Kidney (tissue), 13 donors: ENCODE measurements at regions not wholly inside any gene's neighbourhood (a gene's known extent, or its start where the extent isn't known, plus 50 kb on each side); places are given as distances from the start of the nearest gene placed in this dataset.
"Not testable (repeated sequence)": the region's sequence is repeated elsewhere in the genome, so short reads cannot be mapped to it uniquely, and the experiment has no call there.

Experiments
- DNase-seq, 5 donors: peaks; one replicate each; pipeline ENCODE4 v3.0.0-alpha.2; 2013 to 2020
- FAIRE-seq: peaks from 2 replicates; lab custom pipeline; 2012; peaks lifted over from hg19 to GRCh38; lab: Jason Lieb, UNC
- H3K27ac ChIP-seq, 2 donors: one replicate each; pipeline ENCODE4 v1.7.0; 2013; ENCODE audit warnings: low read depth in 2 of 2, low read length in 2 of 2, inconsistent platforms in 1 of 2
- H3K27me3 ChIP-seq: one replicate; pipeline ENCODE4 v1.7.1; 2013; ENCODE audit warnings: low read length, inconsistent platforms; ENCODE audit not compliant: control insufficient read depth, insufficient read depth
- H3K36me3 ChIP-seq, 3 donors: one replicate each; pipeline versions ENCODE4 v1.7.0 to v1.7.1; 2013; ENCODE audit warnings: low read length in 3 of 3, control low read depth in 1 of 3, inconsistent platforms in 1 of 3; ENCODE audit not compliant: insufficient read depth in 3 of 3, control insufficient read depth in 2 of 3
- H3K4me1 ChIP-seq, 3 donors: one replicate each; pipeline versions ENCODE4 v1.7.0 to v1.7.1; 2013; ENCODE audit warnings: low read length in 3 of 3, inconsistent platforms in 1 of 3, low read depth in 1 of 3; ENCODE audit not compliant: control insufficient read depth in 2 of 3, insufficient read depth in 2 of 3
- H3K4me3 ChIP-seq, 3 donors: one replicate each; pipeline versions ENCODE4 v1.7.0 to v1.8.1; 2013; ENCODE audit warnings: low read length in 3 of 3, control low read depth in 1 of 3, inconsistent platforms in 1 of 3
- H3K9ac ChIP-seq, 3 donors: one replicate each; pipeline versions ENCODE4 v1.7.0 to v1.7.1; 2013; ENCODE audit warnings: low read length in 3 of 3, control low read depth in 1 of 3, inconsistent platforms in 1 of 3
- H3K9me3 ChIP-seq, 3 donors: one replicate each; pipeline versions ENCODE4 v1.7.0 to v1.7.1; 2013; ENCODE audit warnings: low read length in 3 of 3, control low read depth in 1 of 3, inconsistent platforms in 1 of 3; ENCODE audit not compliant: control insufficient read depth in 2 of 3, insufficient read depth in 1 of 3
- intact Hi-C: fragments of 100-400 bp; cut with DNase I; formaldehyde crosslinking; loops from one replicate; pipeline ENCODE4 v1.11.1; 2022
- TF ChIP-seq, protein P1 (sequence below): IDR thresholded peaks from 3 replicates; pipeline ENCODE4 v1.5.1; 2012; ENCODE audit warnings: mild to moderate bottlenecking, moderate library complexity, borderline replicate concordance; ENCODE audit not compliant: insufficient read depth; ENCODE audit errors: extremely low read depth
- donor health status: control.
- donor health status: control.
- donor health status: control.
- donor health status: control.
- donor health status: control.
- donor health status: DM: yes; HTN: yes; CAD: no.
- donor health status: Normal renal cell carcinoma (clear cell type).

DNA sequence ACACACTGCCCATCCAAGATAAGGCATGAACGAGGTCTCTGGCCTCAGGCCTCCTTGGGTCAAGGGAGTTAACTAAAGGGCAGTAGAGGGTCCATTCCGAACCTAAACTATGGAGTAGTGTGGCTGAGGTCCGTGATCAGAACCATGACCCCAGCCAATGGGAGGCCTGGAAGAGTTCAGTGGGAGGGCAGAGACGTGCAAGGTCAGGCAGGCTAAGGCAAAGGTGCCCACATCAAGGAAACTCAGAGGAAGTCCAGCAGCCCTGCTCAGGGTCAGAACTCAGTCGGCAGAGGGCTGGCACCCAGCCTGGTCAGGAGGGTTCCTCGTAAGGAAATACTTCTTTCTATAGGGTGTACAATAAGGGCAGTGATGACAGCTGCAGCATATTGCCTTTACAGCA is 152.2 kb downstream of the SOD2 start:
- H3K27ac ChIP-seq: no peak overlapping the region
- DNase-seq (no peak), FAIRE-seq (no peak)
- intact Hi-C loops: no loop called here
- no peak overlapping the region for H3K9ac ChIP-seq
- H3K9me3 ChIP-seq: no peaks in the 10 kb centered on the region
- TF ChIP-seq, protein P1, sequence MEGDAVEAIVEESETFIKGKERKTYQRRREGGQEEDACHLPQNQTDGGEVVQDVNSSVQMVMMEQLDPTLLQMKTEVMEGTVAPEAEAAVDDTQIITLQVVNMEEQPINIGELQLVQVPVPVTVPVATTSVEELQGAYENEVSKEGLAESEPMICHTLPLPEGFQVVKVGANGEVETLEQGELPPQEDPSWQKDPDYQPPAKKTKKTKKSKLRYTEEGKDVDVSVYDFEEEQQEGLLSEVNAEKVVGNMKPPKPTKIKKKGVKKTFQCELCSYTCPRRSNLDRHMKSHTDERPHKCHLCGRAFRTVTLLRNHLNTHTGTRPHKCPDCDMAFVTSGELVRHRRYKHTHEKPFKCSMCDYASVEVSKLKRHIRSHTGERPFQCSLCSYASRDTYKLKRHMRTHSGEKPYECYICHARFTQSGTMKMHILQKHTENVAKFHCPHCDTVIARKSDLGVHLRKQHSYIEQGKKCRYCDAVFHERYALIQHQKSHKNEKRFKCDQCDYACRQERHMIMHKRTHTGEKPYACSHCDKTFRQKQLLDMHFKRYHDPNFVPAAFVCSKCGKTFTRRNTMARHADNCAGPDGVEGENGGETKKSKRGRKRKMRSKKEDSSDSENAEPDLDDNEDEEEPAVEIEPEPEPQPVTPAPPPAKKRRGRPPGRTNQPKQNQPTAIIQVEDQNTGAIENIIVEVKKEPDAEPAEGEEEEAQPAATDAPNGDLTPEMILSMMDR: no peak
- H3K27me3 ChIP-seq: no peaks in the 10 kb centered on the region
- H3K4me1 ChIP-seq: no peaks in the 10 kb centered on the region
- no peaks in the 10 kb centered on the region for H3K36me3 ChIP-seq
- no peak overlapping the region for H3K4me3 ChIP-seq

DNA sequence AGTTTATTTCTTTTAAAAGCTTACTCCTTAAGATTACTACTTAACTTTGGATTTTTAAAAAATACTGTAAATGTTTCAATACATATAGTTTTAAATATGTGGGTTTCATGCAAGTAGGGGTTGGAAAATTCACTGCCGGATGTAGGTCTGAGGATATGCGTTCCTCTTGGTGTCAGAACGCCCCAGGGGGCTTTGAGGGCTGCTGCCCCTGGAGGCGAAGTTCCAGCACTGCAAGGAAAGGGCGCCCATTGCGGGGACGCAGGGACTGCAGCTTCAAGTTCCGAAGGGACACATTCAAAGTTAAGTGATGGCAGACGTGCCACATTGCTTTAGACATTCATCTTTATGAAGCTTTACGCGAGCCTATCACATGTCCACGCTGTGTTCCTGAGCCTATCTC is 152.9 kb downstream of the SOD2 start:
- FAIRE-seq (no peak), DNase-seq (no peak)

DNA sequence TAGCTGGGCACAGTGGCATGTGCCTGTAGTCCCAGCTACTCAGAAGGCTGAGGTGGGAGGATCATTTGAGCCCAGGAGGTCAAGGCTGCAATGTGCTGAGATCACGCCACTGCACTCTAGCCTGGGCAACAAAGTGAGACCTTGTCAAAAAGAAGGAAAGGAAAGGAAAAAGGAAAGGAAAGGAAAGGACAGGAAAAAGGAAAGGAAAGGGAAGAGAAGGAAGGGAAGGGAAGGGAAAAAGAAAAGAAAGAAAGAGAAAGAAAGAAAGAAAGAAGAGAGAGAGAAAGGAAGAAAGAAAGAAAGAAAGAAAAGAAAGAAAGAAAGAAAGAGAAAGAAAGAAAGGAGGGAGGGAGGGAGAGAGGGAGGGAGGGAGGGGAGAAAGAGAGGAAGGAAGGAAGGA is 155.0 kb downstream of the SOD2 start:
- FAIRE-seq, H3K9ac ChIP-seq, DNase-seq, H3K27me3 ChIP-seq, H3K27ac ChIP-seq, intact Hi-C loops, H3K4me1 ChIP-seq, H3K4me3 ChIP-seq, H3K36me3 ChIP-seq, H3K9me3 ChIP-seq: not testable (repeated sequence)

More for the DNA sequence above, 152.9 kb downstream of the SOD2 start:
- Histone ChIP-seq H3K27me3 (no peaks in the 10 kb centered on the region), H3K36me3 (no peaks in the 10 kb centered on the region), H3K4me1 (no peaks in the 10 kb centered on the region), H3K9ac (no peak overlapping the region), H3K4me3 (no peak overlapping the region), H3K9me3 (no peaks in the 10 kb centered on the region), H3K27ac (no peak overlapping the region)
- TF ChIP-seq, protein P1: no peak
- intact Hi-C loops: no loop called here

GRCh38 chr6:159535656-159536350 is 157.2 kb downstream of the SOD2 start:
- intact Hi-C loops: no loop called here
- no peak for DNase-seq

More at GRCh38 chr6:159535656-159536350, 157.2 kb downstream of the SOD2 start:
- no peak overlapping the region for H3K27ac ChIP-seq
- no peaks in the 10 kb centered on the region for H3K9me3 ChIP-seq
- H3K9ac ChIP-seq: no peak overlapping the region
- no peaks in the 10 kb centered on the region for H3K36me3 ChIP-seq
- no peaks in the 10 kb centered on the region for H3K27me3 ChIP-seq
- H3K4me1 ChIP-seq: no peaks in the 10 kb centered on the region
- H3K4me3 ChIP-seq: no peak overlapping the region
- FAIRE-seq: no peak
- TF ChIP-seq, protein P1: no peak
